Liver (tissue), 3 donors: ENCODE measurements at regions not wholly inside any gene's neighbourhood (a gene's known extent, or its start where the extent isn't known, plus 50 kb on each side); places are given as distances from the start of the nearest gene placed in this dataset.

Experiments
- CTCF ChIP-seq: fragments of 150-350 bp; IDR thresholded peaks from 2 replicates; pipeline ENCODE4 v1.5.1; 2017; ENCODE audit warnings: improper control_type of control experiment, low read depth, low read length; ENCODE audit not compliant: missing input control
- GABPA ChIP-seq, 2 donors: IDR thresholded peaks in 1 of 2; conservative IDR thresholded peaks in 1 of 2; 2 replicates each; pipeline ENCODE4 v1.6.1; 2016; ENCODE audit warnings: antibody characterized with exemption in 2 of 2, mild to moderate bottlenecking in 1 of 2, moderate library complexity in 1 of 2
- HNF4A ChIP-seq, 2 donors: conservative IDR thresholded peaks; 2 replicates each; pipeline ENCODE4 v1.6.1; 2016; ENCODE audit warnings: antibody characterized with exemption in 2 of 2, mild to moderate bottlenecking in 2 of 2
- RAD21 ChIP-seq, 2 donors: IDR thresholded peaks; 2 replicates each; pipeline ENCODE4 v1.6.1; 2016; ENCODE audit warnings: antibody characterized with exemption in 2 of 2, mild to moderate bottlenecking in 2 of 2
- REST ChIP-seq: IDR thresholded peaks from 2 replicates; pipeline ENCODE4 v1.6.1; 2016; ENCODE audit warnings: antibody characterized with exemption, mild to moderate bottlenecking
- RXRA ChIP-seq, 2 donors: IDR thresholded peaks; 2 replicates each; pipeline ENCODE4 v1.6.1; 2017 to 2018; ENCODE audit warnings: antibody characterized with exemption in 2 of 2, mild to moderate bottlenecking in 1 of 2
- SP1 ChIP-seq: IDR thresholded peaks from 2 replicates; pipeline ENCODE4 v1.6.1; 2018; ENCODE audit warnings: antibody characterized with exemption, mild to moderate bottlenecking
- TAF1 ChIP-seq: conservative IDR thresholded peaks from 2 replicates; pipeline ENCODE4 v1.6.1; 2016; ENCODE audit warnings: antibody characterized with exemption, mild to moderate bottlenecking
- YY1 ChIP-seq: IDR thresholded peaks from 2 replicates; pipeline ENCODE4 v1.6.1; 2016; ENCODE audit warnings: antibody characterized with exemption, mild to moderate bottlenecking
- donor health status: healthy.
- donor health status: healthy.

- TF ChIP-seq TAF1 (no peak), CTCF (no peak), SP1 (no peak), RAD21 (IDR thresholded peaks at IDR 0.05) (no peak), YY1 (no peak), GABPA (IDR thresholded peaks at IDR 0.05 in 1 of 2, conservative IDR thresholded peaks at IDR 0.05 in 1 of 2) (no peak), HNF4A (conservative IDR thresholded peaks at IDR 0.05) (no peak), REST (no peak), RXRA (IDR thresholded peaks at IDR 0.05) (no peak)
Observed at GRCh38 chr13:103303078-103303651, 236.9 kb upstream of the SLC10A2 start.
